ENCODE measurements at regions not wholly inside any gene's neighbourhood (a gene's known extent, or its start where the extent isn't known, plus 50 kb on each side); places are given as distances from the start of the nearest gene placed in this dataset.

DNA sequence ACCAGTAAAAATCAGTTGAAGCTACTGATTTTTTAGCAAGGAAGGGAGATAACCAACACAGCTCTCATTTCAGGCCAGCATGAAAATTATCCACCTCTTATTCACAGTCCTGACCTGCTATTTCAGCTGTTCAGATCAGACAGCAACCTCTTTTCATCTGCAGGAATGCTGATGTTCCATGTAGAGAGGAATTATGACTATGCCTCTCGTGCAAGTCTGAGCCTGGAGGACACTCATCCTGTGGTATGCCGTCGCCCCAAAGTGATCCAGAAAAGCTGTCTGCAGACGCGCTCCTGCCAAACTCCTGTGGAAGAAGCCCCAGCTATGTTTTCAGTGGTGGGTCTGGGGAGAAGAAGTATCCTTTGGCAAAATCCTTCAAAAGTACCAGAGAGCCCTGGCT lies 563.5 kb upstream of the SLITRK1 start:
- WGBS, 2 donors (ENCODE audit: low coverage in 1 of 2) = 88% methylated on average over 5 of the region's 5 CpGs; no CpG with 5 or more reads in 1 of the 2 donors
- in situ Hi-C loops (cut with MboI; ENCODE audit: low pct_ligation_motif_present in 1 of 4, low pct_unique_long_range_greater_than_20kb in 1 of 4, low sequenced_read_pairs in 3 of 4) = no loop called here
- no peaks in the 10 kb centered on the region for H3K4me1 ChIP-seq
- intact Hi-C loops (cut with DNase I; ENCODE audit: low total_unique reads) = no loop called here
- no peak overlapping the region for H3K4me3 ChIP-seq
- TF ChIP-seq POLR2A (IDR thresholded peaks at IDR 0.05) = no peak
- no peak for TF ChIP-seq EP300 (IDR thresholded peaks at IDR 0.05; ENCODE audit: low read depth)
- TF ChIP-seq POLR2AphosphoS5 (IDR thresholded peaks at IDR 0.05) = no peak
- TF ChIP-seq, protein P1, sequence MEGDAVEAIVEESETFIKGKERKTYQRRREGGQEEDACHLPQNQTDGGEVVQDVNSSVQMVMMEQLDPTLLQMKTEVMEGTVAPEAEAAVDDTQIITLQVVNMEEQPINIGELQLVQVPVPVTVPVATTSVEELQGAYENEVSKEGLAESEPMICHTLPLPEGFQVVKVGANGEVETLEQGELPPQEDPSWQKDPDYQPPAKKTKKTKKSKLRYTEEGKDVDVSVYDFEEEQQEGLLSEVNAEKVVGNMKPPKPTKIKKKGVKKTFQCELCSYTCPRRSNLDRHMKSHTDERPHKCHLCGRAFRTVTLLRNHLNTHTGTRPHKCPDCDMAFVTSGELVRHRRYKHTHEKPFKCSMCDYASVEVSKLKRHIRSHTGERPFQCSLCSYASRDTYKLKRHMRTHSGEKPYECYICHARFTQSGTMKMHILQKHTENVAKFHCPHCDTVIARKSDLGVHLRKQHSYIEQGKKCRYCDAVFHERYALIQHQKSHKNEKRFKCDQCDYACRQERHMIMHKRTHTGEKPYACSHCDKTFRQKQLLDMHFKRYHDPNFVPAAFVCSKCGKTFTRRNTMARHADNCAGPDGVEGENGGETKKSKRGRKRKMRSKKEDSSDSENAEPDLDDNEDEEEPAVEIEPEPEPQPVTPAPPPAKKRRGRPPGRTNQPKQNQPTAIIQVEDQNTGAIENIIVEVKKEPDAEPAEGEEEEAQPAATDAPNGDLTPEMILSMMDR (IDR thresholded peaks at IDR 0.05) = no peak
- H3K36me3 ChIP-seq = no peaks in the 10 kb centered on the region
- peaks cover 0 to 6% of the 10 kb centered on the region in 2 donors for H3K9me3 ChIP-seq
- no peak overlapping the region for H3K27ac ChIP-seq
- no peaks in the 10 kb centered on the region for H3K27me3 ChIP-seq
- DNase-seq = no peak

DNA sequence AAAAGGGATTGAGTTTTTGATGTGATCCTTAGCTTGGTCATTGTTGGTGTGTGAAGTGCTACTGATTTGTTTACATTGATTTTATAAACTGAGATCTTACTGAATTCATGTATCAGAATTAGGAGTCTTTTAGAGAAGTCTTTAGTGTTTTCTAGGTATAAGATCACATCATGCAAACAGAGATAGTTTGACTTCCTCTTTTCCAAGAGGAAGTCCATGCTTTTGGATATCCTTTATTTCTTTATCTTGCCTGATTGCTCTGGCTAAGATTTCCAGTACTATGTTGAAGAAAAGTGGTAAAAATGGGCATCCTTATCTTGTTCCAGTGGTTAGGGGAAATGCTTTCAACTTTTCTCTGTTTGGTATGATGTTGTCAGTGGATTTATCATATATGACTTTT lies 561.2 kb upstream of the SLITRK1 start:
- Histone ChIP-seq H3K9me3 (peaks cover 0 to 6% of the 10 kb centered on the region in 2 donors), H3K4me3 (no peak overlapping the region), H3K27me3 (no peaks in the 10 kb centered on the region), H3K36me3 (no peaks in the 10 kb centered on the region), H3K4me1 (no peaks in the 10 kb centered on the region), H3K27ac (no peak overlapping the region)
- in situ Hi-C loops (cut with MboI; ENCODE audit: low pct_ligation_motif_present in 1 of 4, low pct_unique_long_range_greater_than_20kb in 1 of 4, low sequenced_read_pairs in 3 of 4) (no loop called here), intact Hi-C loops (cut with DNase I; ENCODE audit: low total_unique reads) (no loop called here)
- no peak for DNase-seq
- TF ChIP-seq POLR2AphosphoS5 (IDR thresholded peaks at IDR 0.05) (no peak), EP300 (IDR thresholded peaks at IDR 0.05; ENCODE audit: low read depth) (no peak), POLR2A (IDR thresholded peaks at IDR 0.05) (no peak)
- TF ChIP-seq, protein P1 (IDR thresholded peaks at IDR 0.05) = no peak

DNA sequence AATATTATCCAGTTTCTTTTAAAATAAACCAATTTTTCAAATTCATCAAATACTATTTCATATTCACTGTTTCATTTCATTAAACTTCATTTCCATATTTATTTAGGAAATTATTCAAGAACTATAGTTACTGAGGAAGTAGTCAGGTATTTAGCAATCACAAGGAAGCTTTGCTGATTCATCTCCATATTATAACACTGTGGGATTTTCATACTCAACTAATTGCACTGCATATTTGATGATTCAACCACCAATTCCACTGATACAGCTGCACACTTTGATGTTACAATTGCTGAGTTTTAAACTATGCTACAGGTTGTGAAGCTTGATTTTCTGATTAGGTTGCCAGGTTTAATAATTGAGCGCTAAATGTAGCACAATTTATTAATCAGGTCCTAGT lies 556.8 kb upstream of the SLITRK1 start:
- intact Hi-C loops (cut with DNase I; ENCODE audit: low total_unique reads) (no loop called here), in situ Hi-C loops (cut with MboI; ENCODE audit: low pct_ligation_motif_present in 1 of 4, low pct_unique_long_range_greater_than_20kb in 1 of 4, low sequenced_read_pairs in 3 of 4) (no loop called here)
- no peak overlapping the region for H3K4me3 ChIP-seq
- no peaks in the 10 kb centered on the region for H3K27me3 ChIP-seq
- H3K36me3 ChIP-seq = no peaks in the 10 kb centered on the region
- H3K9me3 ChIP-seq = peaks cover 6 to 8% of the 10 kb centered on the region in 2 donors
- no peaks in the 10 kb centered on the region for H3K4me1 ChIP-seq
- H3K27ac ChIP-seq = no peak overlapping the region
- WGBS, 2 donors (ENCODE audit: low coverage in 1 of 2) = 91 to 100% methylated on average over 1 of the region's 1 CpG
- TF ChIP-seq EP300 (IDR thresholded peaks at IDR 0.05; ENCODE audit: low read depth) = no peak
- no peak for TF ChIP-seq POLR2A (IDR thresholded peaks at IDR 0.05)
- TF ChIP-seq, protein P1 (IDR thresholded peaks at IDR 0.05) = no peak
- no peak for TF ChIP-seq POLR2AphosphoS5 (IDR thresholded peaks at IDR 0.05)
- DNase-seq = no peak

DNA sequence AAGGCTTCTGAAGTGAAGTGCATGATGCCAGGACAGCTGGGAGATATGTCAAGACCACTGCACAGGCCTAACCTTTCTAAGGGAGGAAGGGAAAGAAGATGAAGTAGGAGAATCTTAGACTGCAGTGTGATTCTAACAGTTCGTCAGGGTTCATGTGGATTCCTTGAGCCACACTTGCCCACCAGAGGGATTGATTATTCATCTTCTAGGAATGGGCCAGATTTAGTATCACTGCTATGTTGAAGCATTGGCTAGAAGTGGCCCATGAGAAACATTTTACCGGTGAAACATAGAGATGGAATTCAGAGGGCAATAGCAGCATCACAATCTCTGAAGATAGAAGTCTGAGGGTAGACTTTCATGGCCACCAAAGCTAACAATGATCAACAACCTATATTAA lies 550.8 kb upstream of the SLITRK1 start:
- Histone ChIP-seq H3K9me3 (peaks cover 0 to 8% of the 10 kb centered on the region in 2 donors), H3K4me1 (no peaks in the 10 kb centered on the region), H3K27ac (no peak overlapping the region), H3K4me3 (no peak overlapping the region), H3K36me3 (no peaks in the 10 kb centered on the region), H3K27me3 (no peaks in the 10 kb centered on the region)
- TF ChIP-seq POLR2A (IDR thresholded peaks at IDR 0.05) (no peak), EP300 (IDR thresholded peaks at IDR 0.05; ENCODE audit: low read depth) (no peak), POLR2AphosphoS5 (IDR thresholded peaks at IDR 0.05) (no peak)
- TF ChIP-seq, protein P1 (IDR thresholded peaks at IDR 0.05) = no peak
- in situ Hi-C loops (cut with MboI; ENCODE audit: low pct_ligation_motif_present in 1 of 4, low pct_unique_long_range_greater_than_20kb in 1 of 4, low sequenced_read_pairs in 3 of 4) = no loop called here
- WGBS, 2 donors (ENCODE audit: low coverage in 1 of 2) = 78 to 85% methylated on average over 2 of the region's 2 CpGs
- DNase-seq = no peak
- intact Hi-C loops (cut with DNase I; ENCODE audit: low total_unique reads) = no loop called here
